Vagina (tissue), 2 donors: ENCODE measurements at regions not wholly inside any gene's neighbourhood (a gene's known extent, or its start where the extent isn't known, plus 50 kb on each side); places are given as distances from the start of the nearest gene placed in this dataset.

Source experiments
- DNase-seq, 2 donors: peaks; one replicate each; pipeline ENCODE4 v3.0.0-alpha.2; 2017; ENCODE audit errors: extremely low spot score in 2 of 2
- H3K27ac ChIP-seq: fragments of 200-600 bp; sonication (generic); one replicate; pipeline ENCODE4 v1.5.1; 2019
- H3K27me3 ChIP-seq: fragments of 200-600 bp; sonication (generic); one replicate; pipeline ENCODE4 v1.5.1; 2019
- H3K36me3 ChIP-seq, 2 donors: fragments of 200-600 bp; sonication (generic); one replicate each; pipeline ENCODE4 v1.5.1; 2017 to 2019
- H3K4me1 ChIP-seq: fragments of 200-600 bp; sonication (generic); one replicate; pipeline ENCODE4 v1.5.1; 2019
- H3K4me3 ChIP-seq, 2 donors: fragments of 200-600 bp; sonication (generic); 1 replicate in 1 of 2; 2 replicates in 1 of 2; pipeline ENCODE4 v1.5.1; 2016 to 2019
- H3K9me3 ChIP-seq: fragments of 200-600 bp; sonication (generic); one replicate; pipeline ENCODE4 v1.5.1; 2019
- POLR2A ChIP-seq, 2 donors: fragments of 450-650 bp; IDR thresholded peaks; one replicate each; pipeline ENCODE4 v1.6.1; 2017; ENCODE audit warnings: antibody characterized with exemption in 2 of 2, mild to moderate bottlenecking in 2 of 2, moderate library complexity in 2 of 2
- POLR2AphosphoS5 ChIP-seq, 2 donors: sonication (generic); formaldehyde crosslinking; IDR thresholded peaks; one replicate each; pipeline ENCODE4 v1.9.0; 2017; ENCODE audit warnings: antibody characterized with exemption in 2 of 2, mild to moderate bottlenecking in 2 of 2, low read depth in 1 of 2; ENCODE audit not compliant: insufficient read depth in 1 of 2
- intact Hi-C: fragments of 100-400 bp; cut with DNase I; formaldehyde crosslinking; loops from one replicate; pipeline ENCODE4 v1.15.1; 2023
- TF ChIP-seq, protein P1 (sequence below), 3 experiments: fragments of 450-650 bp in 2 of 3; fragments of 200-600 bp in 1 of 3; sonication (generic) in 1 of 3; IDR thresholded peaks; one replicate each; pipeline ENCODE4 v1.5.1; 2017 to 2019; ENCODE audit warnings: antibody characterized with exemption in 3 of 3, mild to moderate bottlenecking in 2 of 3, moderate library complexity in 2 of 3

DNA sequence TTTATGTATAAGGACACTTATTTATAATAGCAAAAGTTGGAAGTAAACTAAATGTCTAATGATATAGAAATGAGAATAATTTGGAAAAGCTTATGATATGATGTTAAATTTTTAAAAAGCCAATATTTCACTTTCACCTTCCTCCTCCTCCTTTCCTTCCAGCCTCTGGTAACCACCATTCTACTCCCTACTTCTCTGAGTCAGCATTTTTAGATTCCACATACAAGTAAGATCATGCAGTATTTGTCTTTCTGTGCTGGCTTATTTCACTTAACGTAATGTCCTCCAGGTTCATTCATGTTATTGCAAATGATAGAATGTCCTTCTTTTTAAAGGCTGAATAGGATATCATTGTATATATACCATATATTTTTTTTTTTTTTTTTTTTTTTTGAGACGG, 180.2 kb downstream of the RNF144B start:
- Histone ChIP-seq H3K4me1 (no peaks in the 10 kb centered on the region), H3K4me3 (no peak overlapping the region), H3K36me3 (no peaks in the 10 kb centered on the region), H3K27ac (no peak overlapping the region), H3K9me3 (no peaks in the 10 kb centered on the region), H3K27me3 (no peaks in the 10 kb centered on the region)
- DNase-seq: no peak
- intact Hi-C loops: no loop called here
- TF ChIP-seq POLR2A (IDR thresholded peaks at IDR 0.05): no peak
- TF ChIP-seq POLR2AphosphoS5 (IDR thresholded peaks at IDR 0.05; ENCODE audit: insufficient read depth in 1 of 2, low read depth in 1 of 2): no peak
- TF ChIP-seq, protein P1, sequence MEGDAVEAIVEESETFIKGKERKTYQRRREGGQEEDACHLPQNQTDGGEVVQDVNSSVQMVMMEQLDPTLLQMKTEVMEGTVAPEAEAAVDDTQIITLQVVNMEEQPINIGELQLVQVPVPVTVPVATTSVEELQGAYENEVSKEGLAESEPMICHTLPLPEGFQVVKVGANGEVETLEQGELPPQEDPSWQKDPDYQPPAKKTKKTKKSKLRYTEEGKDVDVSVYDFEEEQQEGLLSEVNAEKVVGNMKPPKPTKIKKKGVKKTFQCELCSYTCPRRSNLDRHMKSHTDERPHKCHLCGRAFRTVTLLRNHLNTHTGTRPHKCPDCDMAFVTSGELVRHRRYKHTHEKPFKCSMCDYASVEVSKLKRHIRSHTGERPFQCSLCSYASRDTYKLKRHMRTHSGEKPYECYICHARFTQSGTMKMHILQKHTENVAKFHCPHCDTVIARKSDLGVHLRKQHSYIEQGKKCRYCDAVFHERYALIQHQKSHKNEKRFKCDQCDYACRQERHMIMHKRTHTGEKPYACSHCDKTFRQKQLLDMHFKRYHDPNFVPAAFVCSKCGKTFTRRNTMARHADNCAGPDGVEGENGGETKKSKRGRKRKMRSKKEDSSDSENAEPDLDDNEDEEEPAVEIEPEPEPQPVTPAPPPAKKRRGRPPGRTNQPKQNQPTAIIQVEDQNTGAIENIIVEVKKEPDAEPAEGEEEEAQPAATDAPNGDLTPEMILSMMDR (IDR thresholded peaks at IDR 0.05): no peak

DNA sequence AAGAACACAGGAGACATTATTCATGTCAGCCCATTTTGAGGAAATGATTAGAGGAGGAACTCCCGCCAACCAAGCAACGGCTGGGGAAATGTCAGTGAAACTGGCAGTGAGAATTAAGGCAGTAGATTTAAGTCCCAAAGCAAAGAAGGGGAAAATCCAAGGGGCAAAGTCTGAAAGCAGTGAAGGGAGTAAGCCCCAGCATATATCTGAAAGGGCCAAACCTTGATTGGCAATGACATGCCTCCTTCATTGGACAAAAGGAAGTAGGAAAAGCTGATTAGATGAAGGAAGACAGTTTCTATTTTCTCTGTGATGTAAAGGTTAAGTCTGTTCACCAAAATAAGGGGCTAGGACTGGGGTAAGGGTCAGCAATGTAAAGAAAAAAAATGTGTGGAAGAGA, 190.3 kb downstream of the RNF144B start:
- H3K4me1 ChIP-seq: no peaks in the 10 kb centered on the region
- H3K27ac ChIP-seq: no peak overlapping the region
- TF ChIP-seq POLR2AphosphoS5 (IDR thresholded peaks at IDR 0.05; ENCODE audit: insufficient read depth in 1 of 2, low read depth in 1 of 2): no peak
- TF ChIP-seq POLR2A (IDR thresholded peaks at IDR 0.05): no peak
- TF ChIP-seq, protein P1 (IDR thresholded peaks at IDR 0.05): no peak
- H3K9me3 ChIP-seq: no peaks in the 10 kb centered on the region
- H3K4me3 ChIP-seq: no peak overlapping the region
- H3K27me3 ChIP-seq: no peaks in the 10 kb centered on the region
- H3K36me3 ChIP-seq: no peaks in the 10 kb centered on the region
- intact Hi-C loops: no loop called here
- no peak for DNase-seq

DNA sequence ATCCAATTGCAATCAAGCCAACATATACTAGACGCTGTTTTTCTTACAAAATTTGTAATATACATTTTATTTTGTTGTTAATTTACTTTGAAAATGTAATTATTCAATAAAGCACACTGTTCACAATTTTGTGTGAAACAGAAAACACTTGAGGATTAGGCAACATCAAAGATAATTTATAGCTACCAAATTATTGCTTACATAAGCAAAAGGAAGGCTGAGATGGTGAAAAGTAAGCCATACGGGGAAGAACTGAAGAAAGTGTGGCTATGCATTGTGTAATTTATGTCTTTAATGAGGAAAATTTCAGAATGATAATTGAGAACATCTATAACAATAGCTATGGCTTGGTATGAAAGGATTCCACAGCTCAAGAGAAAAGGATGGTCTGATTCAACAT, 192.0 kb downstream of the RNF144B start:
- TF ChIP-seq POLR2AphosphoS5 (IDR thresholded peaks at IDR 0.05; ENCODE audit: insufficient read depth in 1 of 2, low read depth in 1 of 2): no peak
- TF ChIP-seq POLR2A (IDR thresholded peaks at IDR 0.05): no peak
- TF ChIP-seq, protein P1 (IDR thresholded peaks at IDR 0.05): no peak
- intact Hi-C loops: no loop called here

DNA sequence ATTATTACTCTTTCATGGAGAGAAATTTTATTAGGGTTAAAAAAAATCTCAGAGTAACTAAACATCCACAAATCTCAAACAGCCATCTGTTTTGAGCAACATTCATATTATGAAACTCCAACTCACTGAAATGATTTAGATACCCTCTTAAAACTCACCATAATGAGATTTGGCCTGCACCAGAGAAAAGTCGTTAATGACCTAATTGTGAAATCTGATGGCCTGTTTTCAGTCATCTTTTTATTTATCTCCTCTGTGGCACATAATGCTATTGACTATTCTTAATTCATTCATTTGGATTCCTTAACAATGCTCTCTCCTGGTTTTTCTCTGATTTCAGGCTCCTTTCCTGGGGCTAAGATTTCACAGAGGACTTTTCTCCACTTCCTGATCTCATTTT, 192.7 kb downstream of the RNF144B start:
- no peak for DNase-seq
- no peak overlapping the region for H3K27ac ChIP-seq
- H3K36me3 ChIP-seq: no peaks in the 10 kb centered on the region
- no peak overlapping the region for H3K4me3 ChIP-seq
- TF ChIP-seq, protein P1 (IDR thresholded peaks at IDR 0.05): no peak
- no peak for TF ChIP-seq POLR2AphosphoS5 (IDR thresholded peaks at IDR 0.05; ENCODE audit: insufficient read depth in 1 of 2, low read depth in 1 of 2)
- TF ChIP-seq POLR2A (IDR thresholded peaks at IDR 0.05): no peak
- intact Hi-C loops: no loop called here
- H3K27me3 ChIP-seq: no peaks in the 10 kb centered on the region
- no peaks in the 10 kb centered on the region for H3K9me3 ChIP-seq
- no peaks in the 10 kb centered on the region for H3K4me1 ChIP-seq

More for the DNA sequence above, 192.0 kb downstream of the RNF144B start:
- no peaks in the 10 kb centered on the region for H3K9me3 ChIP-seq
- H3K27me3 ChIP-seq: no peaks in the 10 kb centered on the region
- no peaks in the 10 kb centered on the region for H3K4me1 ChIP-seq
- no peak for DNase-seq
- no peaks in the 10 kb centered on the region for H3K36me3 ChIP-seq
- H3K27ac ChIP-seq: no peak overlapping the region
- no peak overlapping the region for H3K4me3 ChIP-seq

DNA sequence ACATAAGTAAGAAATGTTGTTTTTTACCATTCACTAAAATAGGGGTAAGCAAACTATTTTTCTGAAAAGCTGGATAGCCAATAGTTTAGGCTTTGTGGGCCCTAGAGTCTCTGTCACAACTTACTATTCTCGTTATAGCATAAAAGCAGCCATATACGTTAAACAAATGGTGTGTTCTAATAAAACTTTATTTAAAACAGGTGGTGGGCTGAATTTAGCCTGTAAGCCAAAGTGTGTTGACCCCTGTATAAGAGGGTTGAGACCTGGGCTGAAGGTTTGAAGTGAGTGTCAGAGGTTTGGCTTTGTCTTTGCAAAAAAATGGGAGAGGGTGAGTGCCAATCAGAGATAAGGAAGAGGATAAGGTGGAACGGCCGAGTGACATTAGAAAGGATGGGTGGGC, 197.2 kb downstream of the RNF144B start:
- DNase-seq: no peak
- Histone ChIP-seq H3K4me3 (no peak overlapping the region), H3K4me1 (no peaks in the 10 kb centered on the region), H3K36me3 (no peaks in the 10 kb centered on the region), H3K27ac (no peak overlapping the region), H3K9me3 (no peaks in the 10 kb centered on the region), H3K27me3 (no peaks in the 10 kb centered on the region)
- intact Hi-C loops: no loop called here
- TF ChIP-seq POLR2AphosphoS5 (IDR thresholded peaks at IDR 0.05; ENCODE audit: insufficient read depth in 1 of 2, low read depth in 1 of 2) (no peak), POLR2A (IDR thresholded peaks at IDR 0.05) (no peak)
- TF ChIP-seq, protein P1 (IDR thresholded peaks at IDR 0.05): no peak
